ENCODE measurements at regions not wholly inside any gene's neighbourhood (a gene's known extent, or its start where the extent isn't known, plus 50 kb on each side); places are given as distances from the start of the nearest gene placed in this dataset.

- no peak for TF ChIP-seq CTCF (IDR thresholded peaks at IDR 0.05; ENCODE audit: unreplicated experiment)
- Mint-ChIP-seq H3K4me3 (ENCODE audit: low read depth) (no peak overlapping the region), H3K36me3 (ENCODE audit: insufficient read depth) (peaks cover 2% of the 10 kb centered on the region), H3K27ac (no peak overlapping the region), H3K9me3 (ENCODE audit: low read depth) (peaks cover 4% of the 10 kb centered on the region), H3K27me3 (peaks cover 15% of the 10 kb centered on the region), H3K4me1 (ENCODE audit: low read depth) (peaks cover 14% of the 10 kb centered on the region)
- no peak for DNase-seq (ENCODE audit: low spot score, unreplicated experiment)
Measured at GRCh38 chr6:15901141-15902115, 227.5 kb upstream of the MYLIP start.

GRCh38 chr6:15898693-15899092 lies 230.2 kb upstream of the MYLIP start:
- peaks cover 4% of the 10 kb centered on the region for H3K4me1 Mint-ChIP-seq (ENCODE audit: low read depth)
- H3K9me3 Mint-ChIP-seq (ENCODE audit: low read depth): peaks cover 4% of the 10 kb centered on the region
- H3K36me3 Mint-ChIP-seq (ENCODE audit: insufficient read depth): peaks cover 2% of the 10 kb centered on the region
- TF ChIP-seq CTCF (IDR thresholded peaks at IDR 0.05; ENCODE audit: unreplicated experiment): no peak
- no peak for DNase-seq (ENCODE audit: low spot score, unreplicated experiment)
- peaks cover 22% of the 10 kb centered on the region for H3K27me3 Mint-ChIP-seq
- no peak overlapping the region for H3K4me3 Mint-ChIP-seq (ENCODE audit: low read depth)
- no peak overlapping the region for H3K27ac Mint-ChIP-seq

- no peak overlapping the region for H3K27ac Mint-ChIP-seq
- no peaks in the 10 kb centered on the region for H3K9me3 Mint-ChIP-seq (ENCODE audit: low read depth)
- no peak for TF ChIP-seq CTCF (IDR thresholded peaks at IDR 0.05; ENCODE audit: unreplicated experiment)
- H3K4me3 Mint-ChIP-seq (ENCODE audit: low read depth): no peak overlapping the region
- peaks cover 4% of the 10 kb centered on the region for H3K4me1 Mint-ChIP-seq (ENCODE audit: low read depth)
- no peak for DNase-seq (ENCODE audit: low spot score, unreplicated experiment)
- no peaks in the 10 kb centered on the region for H3K36me3 Mint-ChIP-seq (ENCODE audit: insufficient read depth)
- H3K27me3 Mint-ChIP-seq: peaks cover 22% of the 10 kb centered on the region
Measured at GRCh38 chr6:15897063-15897876, 231.6 kb upstream of the MYLIP start.

GRCh38 chr6:15894973-15895725 lies 232.3 kb upstream of the DTNBP1 start:
- Mint-ChIP-seq H3K4me3 (ENCODE audit: low read depth) (no peak overlapping the region), H3K4me1 (ENCODE audit: low read depth) (peaks cover 3% of the 10 kb centered on the region)
- TF ChIP-seq CTCF (IDR thresholded peaks at IDR 0.05; ENCODE audit: unreplicated experiment): no peak

More at GRCh38 chr6:15894973-15895725, 232.3 kb upstream of the DTNBP1 start:
- no peaks in the 10 kb centered on the region for H3K9me3 Mint-ChIP-seq (ENCODE audit: low read depth)
- no peaks in the 10 kb centered on the region for H3K36me3 Mint-ChIP-seq (ENCODE audit: insufficient read depth)
- DNase-seq (ENCODE audit: low spot score, unreplicated experiment): no peak
- H3K27ac Mint-ChIP-seq: no peak overlapping the region
- H3K27me3 Mint-ChIP-seq: peaks cover 22% of the 10 kb centered on the region
